Left lung (tissue), 4 donors: ENCODE measurements at regions not wholly inside any gene's neighbourhood (a gene's known extent, or its start where the extent isn't known, plus 50 kb on each side); places are given as distances from the start of the nearest gene placed in this dataset.

Experiments
- ATAC-seq: fragments of 200-7000 bp; cut with Tn5 transposase; one replicate; pipeline ENCODE4 v1.9.1; 2020; ENCODE audit warnings: moderate library complexity
- DNase-seq, 4 donors: peaks; one replicate each; pipeline ENCODE4 v3.0.0-alpha.2; 2013 to 2020
- H3K27ac ChIP-seq, 2 donors: fragments of 200-600 bp; sonication (generic) in 1 of 2; one replicate each; pipeline versions ENCODE4 v1.5.0 to v1.8.0; 2020 to 2021
- H3K27me3 ChIP-seq, 2 donors: fragments of 200-600 bp; sonication (generic) in 1 of 2; one replicate each; pipeline versions ENCODE4 v1.5.0 to v1.8.0; 2020 to 2021
- H3K36me3 ChIP-seq, 2 donors: fragments of 200-600 bp; sonication (generic) in 1 of 2; one replicate each; pipeline versions ENCODE4 v1.5.0 to v1.8.0; 2020 to 2021
- H3K4me1 ChIP-seq, 2 donors: fragments of 200-600 bp; one replicate each; pipeline ENCODE4 v1.8.0; 2021
- H3K4me3 ChIP-seq, 2 donors: fragments of 200-600 bp; sonication (generic) in 1 of 2; one replicate each; pipeline versions ENCODE4 v1.5.0 to v1.8.0; 2020 to 2021; ENCODE audit warnings: mild to moderate bottlenecking in 1 of 2
- H3K9me3 ChIP-seq, 2 donors: fragments of 200-600 bp; sonication (generic) in 1 of 2; one replicate each; pipeline versions ENCODE4 v1.5.0 to v1.8.0; 2020 to 2021
- intact Hi-C, 2 donors: fragments of 100-400 bp; cut with DNase I; formaldehyde crosslinking; loops; one replicate each; pipeline versions ENCODE4 v1.11.2 to v1.14.2; 2022
- TF ChIP-seq, protein P1 (sequence below), 2 donors: fragments of 200-600 bp; sonication (generic) in 1 of 2; IDR thresholded peaks; one replicate each; pipeline versions ENCODE4 v1.5.0 to v1.8.0; 2021; ENCODE audit warnings: antibody characterized with exemption in 2 of 2
- donor health status: DM: no; HTN: yes; CAD: no.
- donor health status: DM: no; HTN: no; CAD: no.

DNA sequence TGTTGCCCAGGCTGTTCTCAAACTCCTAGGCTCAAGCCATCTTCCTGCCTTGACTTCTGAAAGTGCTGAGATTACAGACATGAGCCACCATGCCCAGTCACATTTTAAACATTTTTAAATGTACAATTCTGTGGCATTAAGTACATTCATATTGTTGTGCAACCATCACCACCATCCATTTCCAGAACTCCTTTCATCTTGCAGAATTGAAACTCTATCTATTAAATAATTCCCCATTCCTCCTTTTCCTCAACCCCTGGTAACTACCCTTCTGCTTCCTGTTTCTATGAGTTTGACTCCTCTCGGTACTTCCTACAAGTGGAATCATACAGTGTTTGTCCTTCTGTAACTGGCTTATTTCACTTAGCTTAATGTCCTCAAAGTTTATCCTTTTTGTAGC lies 103.8 kb upstream of the NAA20 start:
- Histone ChIP-seq H3K36me3 (no peaks in the 10 kb centered on the region), H3K4me1 (peaks cover 0 to 89% of the 10 kb centered on the region in 2 donors), H3K27me3 (no peaks in the 10 kb centered on the region), H3K27ac (peak overlapping the region in 1 of 2 donors; percentile 78), H3K9me3 (no peaks in the 10 kb centered on the region), H3K4me3 (no peak overlapping the region)
- DNase-seq (no peak), ATAC-seq (no peak)
- TF ChIP-seq, protein P1, sequence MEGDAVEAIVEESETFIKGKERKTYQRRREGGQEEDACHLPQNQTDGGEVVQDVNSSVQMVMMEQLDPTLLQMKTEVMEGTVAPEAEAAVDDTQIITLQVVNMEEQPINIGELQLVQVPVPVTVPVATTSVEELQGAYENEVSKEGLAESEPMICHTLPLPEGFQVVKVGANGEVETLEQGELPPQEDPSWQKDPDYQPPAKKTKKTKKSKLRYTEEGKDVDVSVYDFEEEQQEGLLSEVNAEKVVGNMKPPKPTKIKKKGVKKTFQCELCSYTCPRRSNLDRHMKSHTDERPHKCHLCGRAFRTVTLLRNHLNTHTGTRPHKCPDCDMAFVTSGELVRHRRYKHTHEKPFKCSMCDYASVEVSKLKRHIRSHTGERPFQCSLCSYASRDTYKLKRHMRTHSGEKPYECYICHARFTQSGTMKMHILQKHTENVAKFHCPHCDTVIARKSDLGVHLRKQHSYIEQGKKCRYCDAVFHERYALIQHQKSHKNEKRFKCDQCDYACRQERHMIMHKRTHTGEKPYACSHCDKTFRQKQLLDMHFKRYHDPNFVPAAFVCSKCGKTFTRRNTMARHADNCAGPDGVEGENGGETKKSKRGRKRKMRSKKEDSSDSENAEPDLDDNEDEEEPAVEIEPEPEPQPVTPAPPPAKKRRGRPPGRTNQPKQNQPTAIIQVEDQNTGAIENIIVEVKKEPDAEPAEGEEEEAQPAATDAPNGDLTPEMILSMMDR (IDR thresholded peaks at IDR 0.05) = no peak
- intact Hi-C loops = no loop called here

DNA sequence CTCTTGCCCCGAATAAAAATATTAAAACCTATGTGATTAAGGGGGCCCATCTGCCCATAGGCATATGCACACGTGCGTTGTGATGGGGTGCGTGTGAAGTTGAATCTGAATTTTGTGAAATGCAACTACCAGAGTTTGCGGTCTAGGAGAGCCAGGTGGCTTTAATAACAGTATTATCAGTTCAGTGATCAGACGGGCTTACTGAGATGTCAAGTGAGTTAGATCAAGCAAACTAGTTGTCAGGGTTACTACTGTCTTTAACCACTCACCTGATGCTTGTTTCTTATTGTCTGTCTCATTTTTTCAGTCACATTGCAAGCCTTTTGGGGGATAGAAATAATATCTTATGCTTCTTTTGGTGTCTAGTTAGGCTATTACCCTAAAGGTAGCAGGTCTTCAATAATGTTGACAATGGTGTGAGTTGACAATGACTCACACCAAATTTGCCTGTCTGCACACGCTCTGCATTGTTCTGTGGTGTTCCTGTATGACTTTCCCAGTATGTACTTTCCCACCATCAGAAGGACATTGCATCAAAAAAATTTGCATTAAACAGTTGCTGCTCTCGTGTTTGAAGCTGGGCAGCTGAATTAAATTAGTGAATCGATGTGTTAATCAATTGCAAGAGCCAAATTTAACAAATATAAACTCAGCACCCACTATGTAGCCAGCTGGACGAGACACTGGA lies 103.1 kb upstream of the NAA20 start:
- TF ChIP-seq, protein P1 (IDR thresholded peaks at IDR 0.05) = no peak
- Histone ChIP-seq H3K9me3 (no peaks in the 10 kb centered on the region), H3K4me1 (peaks cover 0 to 89% of the 10 kb centered on the region in 2 donors), H3K27ac (peak overlapping the region in 1 of 2 donors; percentile 78), H3K36me3 (no peaks in the 10 kb centered on the region), H3K4me3 (no peak overlapping the region), H3K27me3 (no peaks in the 10 kb centered on the region)
- DNase-seq = no peak
- intact Hi-C loops = no loop called here
- no peak for ATAC-seq

DNA sequence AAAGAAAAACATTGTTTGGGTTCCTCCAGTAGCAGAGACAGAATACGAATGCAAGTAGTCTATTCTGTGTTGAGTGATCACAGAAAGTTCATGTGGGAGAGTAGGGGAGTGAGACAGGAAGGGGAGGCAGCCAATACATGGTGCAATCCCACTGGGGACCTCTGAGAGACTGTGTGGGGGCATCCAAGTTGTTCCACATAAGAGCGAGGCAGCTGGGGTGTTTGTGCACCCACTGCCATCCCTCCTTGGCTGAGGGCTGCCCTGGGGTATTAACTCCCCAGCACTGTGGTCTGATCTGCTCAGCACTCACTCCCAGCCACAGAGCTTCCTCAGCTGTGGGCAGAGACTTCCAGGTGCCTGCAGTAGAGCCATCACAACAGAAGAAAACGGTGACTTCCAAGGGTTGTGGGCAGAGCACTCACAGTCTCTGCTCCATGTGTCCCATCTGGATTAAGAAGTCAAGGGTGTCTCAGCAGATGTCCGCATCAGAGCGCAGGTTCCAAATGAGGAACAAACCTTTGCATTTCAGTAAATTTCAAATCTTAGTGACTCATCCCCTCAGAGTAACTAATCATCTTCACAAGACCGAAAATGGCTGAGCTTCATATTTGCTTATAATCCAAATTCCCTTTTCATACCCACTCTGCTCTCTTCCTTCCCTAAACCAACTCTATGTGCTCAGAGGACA lies 101.9 kb upstream of the NAA20 start:
- H3K27me3 ChIP-seq = no peaks in the 10 kb centered on the region
- peak overlapping the region; percentile 39 to 78 for H3K27ac ChIP-seq
- no peaks in the 10 kb centered on the region for H3K36me3 ChIP-seq
- intact Hi-C loops = no loop called here
- peak; percentile 56 for ATAC-seq
- no peak overlapping the region for H3K4me3 ChIP-seq
- DNase-seq = no peak
- H3K4me1 ChIP-seq = peaks cover 0 to 86% of the 10 kb centered on the region in 2 donors
- H3K9me3 ChIP-seq = no peaks in the 10 kb centered on the region
- TF ChIP-seq, protein P1 (IDR thresholded peaks at IDR 0.05) = no peak

DNA sequence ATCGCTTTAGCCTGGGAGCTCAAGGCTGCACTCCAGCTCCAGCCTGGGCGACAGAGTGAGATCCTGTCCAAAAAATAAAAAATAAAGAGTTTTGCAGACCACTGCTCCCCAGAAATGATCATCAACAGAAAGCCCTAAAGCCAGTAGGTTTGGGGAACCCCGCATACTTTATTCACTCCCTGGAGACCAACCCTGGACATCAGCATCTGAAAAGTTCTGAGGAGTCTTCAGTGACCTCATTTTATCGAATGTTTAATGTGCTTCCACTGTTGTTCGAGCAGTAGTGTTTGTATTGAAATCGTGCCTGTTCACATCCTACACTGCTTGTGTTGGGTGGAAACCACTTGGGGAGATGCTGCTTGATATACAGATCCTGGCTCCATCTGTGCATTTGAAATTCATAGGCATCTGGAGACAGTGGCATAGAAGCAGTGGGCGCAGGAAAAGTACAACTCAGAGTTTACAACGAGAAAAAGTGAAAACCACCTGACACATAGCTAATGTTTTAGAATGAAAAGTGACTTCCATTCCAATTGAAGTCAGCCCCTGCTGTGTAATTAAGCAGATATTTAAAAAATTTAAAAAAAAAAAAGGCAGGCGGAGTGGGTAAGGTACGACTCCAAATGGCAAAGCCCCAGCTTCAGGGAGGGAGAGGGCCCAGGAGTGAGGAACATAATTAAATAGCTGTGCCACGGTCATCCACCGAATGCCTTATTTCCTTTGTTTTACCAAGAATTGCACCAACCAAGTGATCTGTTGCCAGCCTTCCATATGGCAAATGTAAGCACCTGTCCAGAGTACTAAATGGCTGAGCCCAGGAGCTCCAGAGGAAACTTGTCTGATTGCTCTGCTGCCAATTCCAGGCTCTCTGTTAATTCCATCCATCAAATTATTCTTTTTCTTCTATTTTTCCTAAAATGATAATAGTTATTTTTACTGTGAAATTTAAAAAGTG lies 100.4 kb upstream of the NAA20 start:
- Histone ChIP-seq H3K9me3 (no peaks in the 10 kb centered on the region), H3K27ac (peak overlapping the region in 1 of 2 donors; percentile 78), H3K27me3 (no peaks in the 10 kb centered on the region), H3K36me3 (no peaks in the 10 kb centered on the region), H3K4me1 (peaks cover 0 to 93% of the 10 kb centered on the region in 2 donors), H3K4me3 (no peak overlapping the region)
- TF ChIP-seq, protein P1 (IDR thresholded peaks at IDR 0.05) = no peak
- intact Hi-C loops = no loop called here
- ATAC-seq (no peak), DNase-seq (no peak)
